H1 (cell line): ENCODE measurements at regions not wholly inside any gene's neighbourhood (a gene's known extent, or its start where the extent isn't known, plus 50 kb on each side); places are given as distances from the start of the nearest gene placed in this dataset.

Source experiments
- CBX8 ChIP-seq: fragments of 300-800, 300-1000 bp; sonication (generic); IDR thresholded peaks from 2 replicates; pipeline ENCODE4 v1.7.1; 2016; ENCODE audit warnings: low read depth, low read length, borderline replicate concordance
- KDM4A ChIP-seq: IDR thresholded peaks from one replicate; pipeline ENCODE4 v1.7.1; 2012; ENCODE audit warnings: low read depth, mild to moderate bottlenecking, moderate library complexity, low read length, inconsistent platforms; ENCODE audit not compliant: severe bottlenecking
- MAFK ChIP-seq: IDR thresholded peaks from 2 replicates; pipeline ENCODE4 v1.6.1; 2012; ENCODE audit warnings: low read depth, mild to moderate bottlenecking, improper control_type of control experiment, low read length
- SIN3A ChIP-seq, 2 experiments: IDR thresholded peaks in 1 of 2; conservative IDR thresholded peaks in 1 of 2; 2 replicates each; pipeline ENCODE4 v1.6.1; 2011 to 2012; ENCODE audit warnings: low read length in 2 of 2, improper control_type of control experiment in 1 of 2, low read depth in 1 of 2, mild to moderate bottlenecking in 1 of 2
- ZNF274 ChIP-seq: IDR thresholded peaks from 2 replicates; pipeline ENCODE4 v1.7.0; 2012; ENCODE audit warnings: low read length, borderline replicate concordance; ENCODE audit errors: extremely low read depth
- TF ChIP-seq, protein P1 (sequence below): fragments of 300-600 bp; sonication (generic); IDR thresholded peaks from 2 replicates; pipeline ENCODE4 v1.7.1; 2012; ENCODE audit warnings: low read length, moderate library complexity, mild to moderate bottlenecking, inconsistent platforms; ENCODE audit not compliant: insufficient replicate concordance

DNA sequence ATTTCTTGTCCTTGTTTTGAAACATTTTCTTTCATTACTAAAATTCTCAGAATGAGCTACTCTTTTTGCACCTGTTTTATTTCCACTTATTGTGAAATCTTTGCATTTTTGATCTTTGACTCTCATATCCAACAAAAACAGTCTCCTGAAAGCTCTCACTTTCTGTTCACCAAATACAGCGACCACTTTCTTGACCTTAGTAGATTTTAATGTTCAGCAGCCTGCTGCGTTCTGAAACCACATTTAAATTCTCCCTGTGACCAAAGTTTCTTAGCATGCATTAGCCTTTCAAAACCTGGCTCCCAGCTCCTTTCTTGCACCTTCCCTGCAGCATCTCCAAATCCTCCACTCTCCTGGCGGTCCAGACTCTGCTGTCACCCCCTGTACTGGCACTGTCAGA lies 404.4 kb upstream of the PDE3A start (continued):
- TF ChIP-seq, protein P1, sequence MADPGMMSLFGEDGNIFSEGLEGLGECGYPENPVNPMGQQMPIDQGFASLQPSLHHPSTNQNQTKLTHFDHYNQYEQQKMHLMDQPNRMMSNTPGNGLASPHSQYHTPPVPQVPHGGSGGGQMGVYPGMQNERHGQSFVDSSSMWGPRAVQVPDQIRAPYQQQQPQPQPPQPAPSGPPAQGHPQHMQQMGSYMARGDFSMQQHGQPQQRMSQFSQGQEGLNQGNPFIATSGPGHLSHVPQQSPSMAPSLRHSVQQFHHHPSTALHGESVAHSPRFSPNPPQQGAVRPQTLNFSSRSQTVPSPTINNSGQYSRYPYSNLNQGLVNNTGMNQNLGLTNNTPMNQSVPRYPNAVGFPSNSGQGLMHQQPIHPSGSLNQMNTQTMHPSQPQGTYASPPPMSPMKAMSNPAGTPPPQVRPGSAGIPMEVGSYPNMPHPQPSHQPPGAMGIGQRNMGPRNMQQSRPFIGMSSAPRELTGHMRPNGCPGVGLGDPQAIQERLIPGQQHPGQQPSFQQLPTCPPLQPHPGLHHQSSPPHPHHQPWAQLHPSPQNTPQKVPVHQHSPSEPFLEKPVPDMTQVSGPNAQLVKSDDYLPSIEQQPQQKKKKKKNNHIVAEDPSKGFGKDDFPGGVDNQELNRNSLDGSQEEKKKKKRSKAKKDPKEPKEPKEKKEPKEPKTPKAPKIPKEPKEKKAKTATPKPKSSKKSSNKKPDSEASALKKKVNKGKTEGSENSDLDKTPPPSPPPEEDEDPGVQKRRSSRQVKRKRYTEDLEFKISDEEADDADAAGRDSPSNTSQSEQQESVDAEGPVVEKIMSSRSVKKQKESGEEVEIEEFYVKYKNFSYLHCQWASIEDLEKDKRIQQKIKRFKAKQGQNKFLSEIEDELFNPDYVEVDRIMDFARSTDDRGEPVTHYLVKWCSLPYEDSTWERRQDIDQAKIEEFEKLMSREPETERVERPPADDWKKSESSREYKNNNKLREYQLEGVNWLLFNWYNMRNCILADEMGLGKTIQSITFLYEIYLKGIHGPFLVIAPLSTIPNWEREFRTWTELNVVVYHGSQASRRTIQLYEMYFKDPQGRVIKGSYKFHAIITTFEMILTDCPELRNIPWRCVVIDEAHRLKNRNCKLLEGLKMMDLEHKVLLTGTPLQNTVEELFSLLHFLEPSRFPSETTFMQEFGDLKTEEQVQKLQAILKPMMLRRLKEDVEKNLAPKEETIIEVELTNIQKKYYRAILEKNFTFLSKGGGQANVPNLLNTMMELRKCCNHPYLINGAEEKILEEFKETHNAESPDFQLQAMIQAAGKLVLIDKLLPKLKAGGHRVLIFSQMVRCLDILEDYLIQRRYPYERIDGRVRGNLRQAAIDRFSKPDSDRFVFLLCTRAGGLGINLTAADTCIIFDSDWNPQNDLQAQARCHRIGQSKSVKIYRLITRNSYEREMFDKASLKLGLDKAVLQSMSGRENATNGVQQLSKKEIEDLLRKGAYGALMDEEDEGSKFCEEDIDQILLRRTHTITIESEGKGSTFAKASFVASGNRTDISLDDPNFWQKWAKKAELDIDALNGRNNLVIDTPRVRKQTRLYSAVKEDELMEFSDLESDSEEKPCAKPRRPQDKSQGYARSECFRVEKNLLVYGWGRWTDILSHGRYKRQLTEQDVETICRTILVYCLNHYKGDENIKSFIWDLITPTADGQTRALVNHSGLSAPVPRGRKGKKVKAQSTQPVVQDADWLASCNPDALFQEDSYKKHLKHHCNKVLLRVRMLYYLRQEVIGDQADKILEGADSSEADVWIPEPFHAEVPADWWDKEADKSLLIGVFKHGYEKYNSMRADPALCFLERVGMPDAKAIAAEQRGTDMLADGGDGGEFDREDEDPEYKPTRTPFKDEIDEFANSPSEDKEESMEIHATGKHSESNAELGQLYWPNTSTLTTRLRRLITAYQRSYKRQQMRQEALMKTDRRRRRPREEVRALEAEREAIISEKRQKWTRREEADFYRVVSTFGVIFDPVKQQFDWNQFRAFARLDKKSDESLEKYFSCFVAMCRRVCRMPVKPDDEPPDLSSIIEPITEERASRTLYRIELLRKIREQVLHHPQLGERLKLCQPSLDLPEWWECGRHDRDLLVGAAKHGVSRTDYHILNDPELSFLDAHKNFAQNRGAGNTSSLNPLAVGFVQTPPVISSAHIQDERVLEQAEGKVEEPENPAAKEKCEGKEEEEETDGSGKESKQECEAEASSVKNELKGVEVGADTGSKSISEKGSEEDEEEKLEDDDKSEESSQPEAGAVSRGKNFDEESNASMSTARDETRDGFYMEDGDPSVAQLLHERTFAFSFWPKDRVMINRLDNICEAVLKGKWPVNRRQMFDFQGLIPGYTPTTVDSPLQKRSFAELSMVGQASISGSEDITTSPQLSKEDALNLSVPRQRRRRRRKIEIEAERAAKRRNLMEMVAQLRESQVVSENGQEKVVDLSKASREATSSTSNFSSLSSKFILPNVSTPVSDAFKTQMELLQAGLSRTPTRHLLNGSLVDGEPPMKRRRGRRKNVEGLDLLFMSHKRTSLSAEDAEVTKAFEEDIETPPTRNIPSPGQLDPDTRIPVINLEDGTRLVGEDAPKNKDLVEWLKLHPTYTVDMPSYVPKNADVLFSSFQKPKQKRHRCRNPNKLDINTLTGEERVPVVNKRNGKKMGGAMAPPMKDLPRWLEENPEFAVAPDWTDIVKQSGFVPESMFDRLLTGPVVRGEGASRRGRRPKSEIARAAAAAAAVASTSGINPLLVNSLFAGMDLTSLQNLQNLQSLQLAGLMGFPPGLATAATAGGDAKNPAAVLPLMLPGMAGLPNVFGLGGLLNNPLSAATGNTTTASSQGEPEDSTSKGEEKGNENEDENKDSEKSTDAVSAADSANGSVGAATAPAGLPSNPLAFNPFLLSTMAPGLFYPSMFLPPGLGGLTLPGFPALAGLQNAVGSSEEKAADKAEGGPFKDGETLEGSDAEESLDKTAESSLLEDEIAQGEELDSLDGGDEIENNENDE, result no peak
- TF ChIP-seq MAFK (no peak), KDM4A (no peak), CBX8 (no peak), ZNF274 (no peak), SIN3A (conservative IDR thresholded peaks at IDR 0.05 in 1 of 2, IDR thresholded peaks at IDR 0.05 in 1 of 2; ENCODE audit: low read depth in 1 of 2, low read length in 2 of 2) (no peak)
